M059J (cell line): ENCODE measurements at regions not wholly inside any gene's neighbourhood (a gene's known extent, or its start where the extent isn't known, plus 50 kb on each side); places are given as distances from the start of the nearest gene placed in this dataset.
"Not testable (repeated sequence)": the region's sequence is repeated elsewhere in the genome, so short reads cannot be mapped to it uniquely, and the experiment has no call there.

Experiments
- DNase-seq: peaks from one replicate; pipeline ENCODE4 v3.0.0-alpha.2; 2012; ENCODE audit warnings: low read depth

DNA sequence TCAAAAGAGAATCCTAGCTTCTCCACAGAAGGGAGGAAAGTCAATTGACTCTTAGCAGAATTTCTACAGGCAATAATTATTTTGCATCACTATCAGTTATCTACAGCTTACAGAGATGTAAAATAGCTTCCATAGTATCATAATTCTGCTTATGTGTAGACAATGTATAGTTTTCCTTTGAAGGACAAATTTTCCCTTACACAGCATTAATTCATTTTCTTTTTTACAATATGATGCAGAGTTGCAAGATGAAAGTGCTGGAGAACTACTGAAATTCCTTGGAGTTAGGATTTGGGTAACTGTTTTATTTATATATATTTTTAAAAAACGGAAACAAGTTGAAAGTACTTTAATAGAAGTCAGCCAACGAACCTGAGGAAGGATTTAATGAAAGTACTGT is 111.0 kb upstream of the CPHXL start:
- DNase-seq, result no peak

DNA sequence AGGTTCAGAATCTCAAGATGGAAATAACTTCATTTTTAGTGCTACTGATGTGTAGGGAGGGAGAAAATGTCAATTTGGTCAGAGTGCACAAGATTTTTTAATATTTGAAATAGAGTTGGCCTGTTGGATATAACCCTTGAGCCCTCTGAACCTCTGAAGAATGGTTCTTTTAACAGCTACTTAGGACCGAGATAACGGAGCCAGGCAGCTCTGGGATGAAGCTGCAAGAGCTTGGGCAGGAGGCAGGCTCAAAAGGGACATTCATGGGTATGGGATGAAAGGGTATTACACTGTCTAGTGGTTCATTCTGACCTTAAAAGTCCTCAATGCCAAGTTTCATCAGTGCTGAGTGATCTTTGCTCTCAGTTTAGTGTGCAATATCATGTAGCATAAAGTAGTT is 111.4 kb upstream of the CPHXL start:
- DNase-seq, result no peak

DNA sequence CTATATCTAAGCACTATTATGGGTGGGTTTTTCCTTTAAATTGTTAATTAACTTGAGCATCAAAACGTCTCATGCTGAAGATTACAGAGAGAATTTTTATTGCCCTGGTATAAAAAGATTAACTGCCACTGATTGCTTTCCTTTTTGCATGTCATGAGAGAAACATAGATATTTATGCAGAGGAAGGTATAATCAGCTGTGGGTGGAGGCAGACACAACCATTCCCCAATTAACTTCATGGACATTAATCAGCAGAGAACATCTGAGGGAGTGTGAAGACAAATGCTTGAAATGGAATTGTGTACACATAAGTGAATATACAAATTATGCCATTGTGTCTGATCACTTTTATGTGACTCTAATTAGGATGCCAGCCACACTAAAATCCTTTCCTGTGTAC is 115.2 kb upstream of the CPHXL start:
- DNase-seq, result no peak

DNA sequence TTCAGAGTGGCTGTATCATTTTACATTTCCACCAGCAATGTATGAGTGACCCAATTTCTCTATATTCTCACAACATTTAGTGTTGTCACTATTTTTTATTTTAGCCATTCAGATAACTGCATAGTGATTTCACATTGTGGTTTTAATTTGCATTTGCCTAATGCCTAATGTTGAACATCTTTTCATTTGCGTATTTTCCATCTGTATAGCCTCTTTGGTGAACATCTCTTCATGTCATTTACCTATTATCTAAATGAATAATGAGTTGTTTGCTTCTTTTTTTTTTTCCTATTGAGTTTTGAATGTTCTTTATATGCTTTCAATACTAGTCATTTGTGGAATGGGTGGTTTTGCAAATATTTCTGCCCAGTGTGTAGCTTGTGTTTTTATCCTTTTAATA is 120.9 kb upstream of the CPHXL start:
- DNase-seq, result no peak

DNA sequence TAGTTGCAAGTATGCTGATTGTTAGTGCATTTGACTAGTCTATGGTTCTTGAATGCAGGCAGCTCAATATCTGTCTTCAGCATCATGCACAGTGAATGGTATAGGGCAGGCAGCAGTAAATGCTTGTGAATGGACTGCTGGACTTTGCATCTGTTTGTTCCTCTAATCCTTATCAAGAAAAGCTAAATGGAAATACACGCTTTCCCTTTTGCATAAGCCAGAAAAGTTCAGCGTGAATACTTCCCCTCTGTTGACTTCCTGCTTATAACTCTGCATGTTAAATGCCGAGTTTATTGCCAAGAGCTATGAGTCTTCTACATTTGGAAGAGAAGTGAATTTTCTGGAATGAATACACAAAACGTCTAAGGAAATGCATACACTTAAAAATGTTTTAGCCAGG is 127.9 kb upstream of the CPHXL start:
- DNase-seq, result no peak

DNA sequence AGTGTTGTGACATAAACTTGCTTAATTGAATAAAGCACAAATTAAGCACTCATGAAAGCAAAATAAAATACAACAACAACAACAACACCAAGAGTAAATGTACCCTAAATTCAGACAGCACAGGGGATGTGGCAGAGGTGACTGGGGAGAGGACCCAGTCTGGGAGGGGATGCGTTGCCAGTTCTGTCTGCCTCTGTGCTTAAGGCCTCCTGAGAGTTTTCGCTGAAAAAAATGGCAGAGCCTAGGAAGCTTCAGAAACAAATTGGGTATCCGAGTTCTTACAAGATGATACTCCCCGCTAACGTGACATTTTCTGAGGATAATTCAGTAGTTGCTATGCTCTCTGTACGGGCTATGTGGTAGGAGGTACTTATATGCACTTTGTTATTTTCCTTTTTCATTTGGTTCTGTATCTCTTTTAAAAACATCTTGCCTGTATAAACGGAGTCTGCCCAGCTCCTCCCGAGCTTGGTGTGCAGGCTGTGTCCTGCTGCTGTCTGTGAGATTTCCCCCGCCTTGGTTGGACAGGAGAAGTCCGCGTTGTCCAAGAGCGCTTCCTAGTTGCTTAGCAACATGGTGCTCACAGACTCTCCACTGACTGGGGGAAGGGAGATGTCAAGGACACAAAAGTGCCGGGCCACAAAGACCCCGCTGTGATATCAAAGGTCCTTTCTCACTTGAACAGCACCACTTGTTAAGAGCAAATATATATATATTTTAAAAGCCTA is 134.2 kb upstream of the CPHXL start:
- DNase-seq, result no peak

DNA sequence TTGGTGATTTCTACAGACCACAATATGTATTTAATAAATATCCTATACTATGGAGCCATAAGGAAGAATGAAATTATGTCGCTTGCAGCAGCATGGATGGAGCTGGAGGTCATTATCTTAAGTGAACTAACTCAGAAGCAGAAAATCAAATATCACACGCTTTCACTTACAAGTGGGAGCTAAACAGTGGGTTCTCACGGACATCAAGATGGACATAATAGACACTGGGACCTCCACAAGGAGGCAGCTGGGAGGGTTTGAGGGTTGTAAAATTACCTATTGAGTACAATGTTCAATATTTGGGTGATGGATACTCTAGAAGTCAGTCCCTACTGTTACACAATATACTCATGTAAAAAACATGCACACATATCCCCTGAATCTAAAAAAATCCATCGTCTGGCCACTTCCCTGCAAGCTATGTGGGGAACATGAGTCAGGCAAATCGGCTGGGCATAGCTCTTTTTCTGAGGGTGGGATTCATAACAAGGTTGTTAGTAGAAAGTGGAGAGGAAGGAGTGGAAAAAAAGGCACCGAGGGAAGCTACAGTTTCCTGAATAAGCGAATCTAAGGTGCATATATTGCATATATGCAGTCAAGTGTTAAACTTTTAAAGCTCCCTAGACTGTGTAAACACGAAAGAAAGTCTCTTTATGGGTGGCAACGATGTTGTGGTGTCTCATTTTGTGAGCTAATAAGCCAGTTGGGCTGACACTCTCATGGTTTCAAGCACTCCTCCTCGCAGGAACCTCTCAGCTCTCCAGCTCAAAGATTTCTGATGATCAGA is 135.2 kb upstream of the CPHXL start:
- no peak for DNase-seq

DNA sequence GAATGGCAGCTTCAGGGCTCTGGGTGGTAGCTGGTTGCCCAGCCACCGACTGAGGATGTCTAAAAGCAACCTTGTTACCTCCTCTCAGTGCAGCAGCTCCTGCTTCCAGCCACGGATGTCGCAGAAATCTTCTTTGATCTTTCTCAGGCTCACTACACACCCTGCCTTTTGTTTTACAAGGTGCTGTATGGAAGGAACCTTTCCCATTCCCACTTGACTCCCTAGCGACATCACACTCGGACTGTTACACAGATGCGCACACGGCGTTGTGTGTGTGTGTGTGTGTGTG is 135.8 kb upstream of the CPHXL start:
- DNase-seq, result no peak

DNA sequence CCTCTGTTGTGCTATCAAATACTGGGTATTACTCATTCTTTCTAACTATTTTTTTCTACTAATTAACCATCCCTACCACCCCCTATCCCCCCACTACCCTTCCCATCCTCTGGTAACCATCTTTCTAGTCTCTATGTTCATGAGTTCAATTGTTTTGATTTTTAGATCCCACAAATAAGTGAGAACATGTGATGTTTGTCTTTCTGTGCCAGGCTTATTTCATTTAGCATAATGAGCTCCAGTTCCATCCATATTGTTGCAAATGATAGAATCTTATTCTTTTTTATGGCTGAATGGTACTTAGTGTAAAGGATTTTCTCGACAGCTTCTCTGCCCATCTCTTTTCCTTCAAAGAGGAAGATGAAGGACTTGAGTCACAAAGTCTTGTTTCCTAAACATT is 138.0 kb upstream of the CPHXL start:
- DNase-seq, result no peak

DNA sequence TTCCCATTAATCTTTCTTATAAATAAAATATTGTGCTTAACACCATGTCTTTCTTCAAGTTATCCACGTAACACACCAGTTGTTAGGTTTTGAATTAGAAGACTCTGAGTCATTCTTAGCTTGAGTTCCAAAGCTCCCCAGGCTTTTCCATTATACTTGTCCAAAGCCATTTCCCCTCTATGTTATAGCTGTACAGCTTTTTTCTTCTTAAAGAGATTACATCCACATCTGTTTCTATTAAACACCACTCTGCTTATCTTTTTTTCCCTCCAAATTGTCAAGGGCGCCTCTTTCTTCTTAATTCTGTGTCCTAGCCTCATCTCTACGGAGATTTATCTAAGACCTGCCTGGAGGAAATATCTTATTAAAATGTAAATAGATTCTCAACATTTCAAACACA is 139.4 kb upstream of the CPHXL start:
- no peak for DNase-seq

DNA sequence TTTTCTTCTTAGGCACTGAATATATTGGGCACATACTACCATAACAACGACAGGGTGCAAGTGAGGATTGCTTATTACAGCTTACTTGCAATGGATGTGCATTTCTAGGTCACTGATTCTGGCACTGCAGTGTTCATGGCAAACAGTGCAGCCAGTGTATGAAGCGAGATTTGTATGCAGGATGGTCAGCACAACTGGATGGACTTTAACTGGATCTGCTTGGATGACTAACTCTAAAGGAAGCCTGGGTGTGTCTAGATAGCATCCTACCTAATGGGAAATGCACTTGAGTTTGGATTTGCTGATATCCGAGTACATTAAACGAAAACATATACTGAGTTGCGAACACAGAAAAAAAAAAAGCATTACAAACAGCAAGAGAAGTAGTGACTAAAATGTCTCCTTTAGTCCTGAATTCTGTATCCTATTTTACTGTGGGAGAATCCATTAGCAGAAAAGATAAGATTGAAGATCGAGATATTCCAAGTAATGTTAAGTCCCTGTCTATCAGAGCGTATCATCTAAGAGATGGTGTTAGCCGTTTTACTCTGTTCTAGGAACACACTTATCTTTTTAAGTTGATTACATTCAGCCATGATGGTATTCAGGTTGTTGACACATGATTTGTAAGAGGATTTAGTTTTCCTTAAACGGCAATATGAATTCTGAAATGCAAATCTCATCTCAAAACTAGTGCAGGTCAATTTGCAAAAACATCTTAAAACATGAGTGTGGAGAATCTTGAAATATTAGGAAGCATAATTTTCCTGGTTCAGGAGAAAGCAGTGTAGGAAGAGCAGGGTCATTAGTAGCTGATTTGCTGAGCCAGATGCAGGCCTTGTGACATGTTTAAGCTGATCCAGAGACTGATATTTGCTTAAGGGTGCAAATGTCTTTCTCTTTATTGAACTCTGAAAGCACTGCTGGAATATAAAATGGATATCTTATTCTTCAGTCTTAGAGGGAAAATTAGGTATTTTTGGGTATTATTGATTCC is 142.6 kb upstream of the CPHXL start:
- no peak for DNase-seq

DNA sequence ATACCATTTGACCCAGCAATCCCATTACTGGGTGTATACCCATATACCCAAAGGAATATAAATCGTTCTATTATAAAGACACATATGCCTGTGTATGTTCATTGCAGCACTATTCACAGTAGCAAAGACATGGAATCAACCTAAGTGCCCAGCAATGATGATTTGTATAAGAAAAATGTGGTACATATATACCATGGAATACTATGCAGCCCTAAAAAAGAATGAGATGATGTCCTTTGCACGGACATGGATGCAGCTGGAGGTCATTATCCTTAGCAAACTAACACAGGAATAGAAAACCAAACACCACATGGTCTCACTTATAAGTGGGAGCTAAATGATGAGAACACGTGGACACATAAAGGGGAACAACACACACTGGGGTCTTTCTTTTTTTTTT is 155.0 kb upstream of the CPHXL start:
- not testable (repeated sequence) for DNase-seq

DNA sequence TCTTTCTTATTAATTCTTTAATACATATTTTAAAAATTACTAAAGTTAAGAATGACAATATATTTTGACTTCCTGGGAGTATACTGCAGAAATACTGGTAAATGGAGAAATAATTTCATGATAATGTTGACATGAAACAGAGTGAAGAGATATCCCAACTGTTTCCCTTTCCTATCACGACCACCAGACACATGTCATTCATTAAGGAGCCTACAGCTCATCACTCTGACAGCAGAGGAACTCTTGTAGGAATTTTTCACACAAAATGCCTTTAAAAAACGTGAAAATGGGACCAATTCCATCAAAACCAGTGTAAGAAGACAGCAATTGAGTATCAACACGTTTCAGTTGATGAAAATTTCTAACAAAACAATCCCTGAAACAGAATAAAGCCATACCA is 172.9 kb upstream of the CPHXL start:
- no peak for DNase-seq

DNA sequence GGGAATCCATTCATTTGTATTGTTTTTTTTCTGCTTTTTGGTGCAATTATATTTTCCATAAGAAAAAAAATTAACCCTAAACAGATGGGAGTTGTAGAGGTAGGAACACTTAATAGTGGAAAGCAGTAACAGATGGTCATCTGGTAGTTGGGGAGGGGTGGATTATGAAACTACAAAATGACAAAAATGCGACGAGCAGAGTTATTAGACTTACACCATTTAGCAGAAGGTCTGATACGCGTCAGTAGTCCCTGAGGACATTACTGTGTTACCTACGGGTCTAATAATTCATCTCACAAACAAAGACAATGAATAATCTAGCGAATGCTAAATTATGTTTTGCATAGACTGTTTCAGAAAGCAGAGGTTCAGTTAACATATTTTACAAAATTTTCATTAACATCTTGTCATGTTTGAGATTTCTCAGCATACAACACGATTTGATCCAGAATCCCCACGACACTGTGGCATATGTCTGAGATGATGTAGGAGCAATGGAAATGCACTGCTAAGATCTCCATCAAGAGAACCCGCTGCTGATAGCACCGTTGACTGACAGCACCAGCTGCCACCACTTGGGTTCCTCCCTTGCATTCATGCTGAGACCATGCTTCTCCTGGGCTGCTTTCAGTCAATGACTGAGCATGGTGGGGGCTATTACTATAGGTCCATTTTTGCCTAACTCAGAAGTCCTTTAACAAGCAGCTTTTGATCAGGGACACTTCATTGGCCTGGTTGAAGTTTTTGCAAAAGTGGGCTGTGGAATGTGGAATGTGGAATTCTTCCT is 182.2 kb upstream of the CPHXL start:
- DNase-seq, result no peak

DNA sequence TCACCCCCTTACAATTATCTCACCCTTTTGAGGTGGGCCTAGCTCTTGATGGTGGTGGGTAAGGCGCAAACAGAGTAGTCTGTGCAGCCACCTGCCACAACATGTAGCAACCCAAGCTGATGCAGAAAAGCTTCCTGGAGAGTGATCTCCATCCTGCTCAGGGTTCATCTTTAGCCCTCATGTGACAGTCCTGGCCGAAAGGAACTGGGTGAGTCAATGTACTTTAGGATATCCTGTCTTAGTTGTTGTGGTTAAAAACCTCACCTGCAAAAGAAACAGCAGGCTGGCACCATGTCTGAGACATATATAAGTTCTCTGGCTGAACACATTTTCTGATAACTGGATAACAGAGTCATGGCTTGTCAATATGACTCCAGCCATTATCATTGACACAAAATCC is 183.5 kb upstream of the CPHXL start:
- no peak for DNase-seq

DNA sequence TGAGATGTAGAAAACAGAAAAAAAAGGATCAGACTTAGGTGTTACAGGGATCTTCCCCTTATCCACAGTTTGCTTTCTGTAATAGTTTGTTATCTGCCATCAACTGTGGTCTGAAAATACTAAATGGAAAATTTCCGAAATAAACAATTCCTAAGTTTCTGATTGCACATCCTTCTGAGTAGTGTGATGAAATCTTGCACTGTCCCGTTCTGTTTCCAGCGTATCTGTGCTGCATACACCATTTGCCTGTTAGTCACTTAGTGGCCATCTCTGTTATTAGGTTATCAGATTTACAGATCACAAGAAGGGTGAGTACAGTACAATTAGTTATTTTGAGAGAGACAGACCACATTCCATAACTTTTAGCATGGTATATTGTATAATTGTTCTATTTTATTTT is 185.6 kb upstream of the CPHXL start:
- no peak for DNase-seq

DNA sequence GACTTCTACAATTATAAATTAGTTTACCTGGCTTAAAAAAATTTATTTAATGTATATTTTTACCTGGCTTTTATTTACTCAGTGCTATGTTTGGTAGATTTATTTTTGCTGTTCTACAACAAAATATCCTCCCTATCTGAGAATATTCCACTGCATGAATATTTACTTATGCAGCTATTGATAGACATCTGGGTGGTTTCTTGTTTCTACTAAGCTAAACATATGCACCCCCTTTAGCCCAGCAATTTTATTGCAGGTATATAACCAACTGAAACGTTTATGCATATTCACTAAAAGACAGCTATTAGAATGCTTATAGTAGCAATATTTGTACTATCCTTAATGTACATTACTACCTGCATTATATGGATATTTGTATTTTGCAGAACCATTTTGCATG is 187.7 kb upstream of the CPHXL start:
- DNase-seq, result no peak

DNA sequence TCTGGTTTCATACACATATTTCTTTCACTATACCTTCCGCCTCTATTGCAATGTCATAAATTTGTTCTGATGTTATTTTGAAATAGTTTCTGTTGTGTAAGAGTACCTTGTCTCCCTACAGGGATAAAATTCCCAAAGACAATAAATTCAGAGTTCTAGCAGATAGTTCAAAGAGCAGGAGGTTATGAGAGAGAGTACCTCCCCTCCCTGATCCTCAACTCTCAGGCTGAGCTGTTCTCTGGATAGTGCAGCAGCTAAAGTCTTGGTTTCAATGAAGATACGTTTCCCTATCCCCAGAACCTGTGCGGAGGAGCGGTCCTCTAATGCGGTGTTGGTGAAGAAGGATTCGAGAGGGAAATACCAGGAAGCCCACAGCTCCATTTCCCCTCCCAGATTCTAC is 190.2 kb upstream of the CPHXL start:
- no peak for DNase-seq

DNA sequence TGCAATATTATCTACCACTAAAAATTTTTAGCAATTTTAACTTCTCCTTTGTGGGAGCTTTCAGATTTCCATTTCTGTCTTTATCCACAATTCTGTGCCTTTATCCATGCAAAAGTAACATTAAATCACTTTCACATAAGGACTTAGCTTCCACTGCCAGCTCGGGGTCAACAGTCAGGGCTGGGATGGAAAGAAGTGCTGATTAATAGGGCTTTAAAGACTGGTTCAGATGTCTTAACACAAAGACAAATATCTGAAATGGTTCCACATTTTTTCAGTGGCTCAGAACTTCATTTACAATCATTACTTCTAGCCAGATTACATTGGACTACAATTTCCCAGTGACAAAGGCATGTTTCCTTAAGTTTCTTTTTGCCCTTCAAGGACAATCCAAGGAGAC is 191.8 kb upstream of the CPHXL start:
- no peak for DNase-seq

DNA sequence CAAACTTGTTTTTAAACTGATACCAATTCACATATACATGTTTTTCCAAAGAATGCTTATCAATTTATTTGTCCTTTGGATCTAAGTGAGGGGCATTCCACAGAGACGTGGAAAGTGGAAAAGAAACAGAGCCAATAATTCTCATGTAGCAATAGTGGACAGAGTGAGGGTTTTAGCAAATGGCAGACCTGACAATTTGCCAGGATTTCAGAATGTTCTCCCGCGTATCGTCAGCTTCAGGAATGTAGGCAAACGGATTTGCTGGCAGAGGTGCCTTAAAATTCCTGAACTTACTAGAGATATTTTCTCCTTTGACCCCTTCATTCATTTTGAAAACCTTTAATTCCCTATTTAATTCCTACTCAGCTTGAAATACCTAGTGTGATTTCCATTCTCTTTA is 193.4 kb upstream of the CPHXL start:
- DNase-seq, result no peak

DNA sequence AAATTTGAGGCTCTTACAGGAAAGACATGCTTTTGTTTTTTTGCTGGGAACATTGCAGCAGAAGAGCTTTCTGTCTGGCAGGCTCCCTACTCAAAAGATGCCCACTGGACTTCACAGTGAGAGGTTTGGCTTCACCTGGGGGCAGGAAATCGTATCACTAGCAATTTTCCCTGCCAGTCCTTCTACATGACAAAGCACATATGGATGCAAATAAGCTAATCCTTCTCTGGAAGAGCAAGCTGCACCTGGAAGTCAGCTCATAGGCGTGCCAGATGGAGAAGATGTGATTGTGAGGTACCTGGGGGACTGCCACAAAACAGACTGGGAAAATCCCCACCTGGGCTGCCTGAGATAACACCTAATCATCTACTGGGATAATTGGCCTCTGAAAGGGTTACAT is 195.0 kb upstream of the CPHXL start:
- DNase-seq, result no peak

DNA sequence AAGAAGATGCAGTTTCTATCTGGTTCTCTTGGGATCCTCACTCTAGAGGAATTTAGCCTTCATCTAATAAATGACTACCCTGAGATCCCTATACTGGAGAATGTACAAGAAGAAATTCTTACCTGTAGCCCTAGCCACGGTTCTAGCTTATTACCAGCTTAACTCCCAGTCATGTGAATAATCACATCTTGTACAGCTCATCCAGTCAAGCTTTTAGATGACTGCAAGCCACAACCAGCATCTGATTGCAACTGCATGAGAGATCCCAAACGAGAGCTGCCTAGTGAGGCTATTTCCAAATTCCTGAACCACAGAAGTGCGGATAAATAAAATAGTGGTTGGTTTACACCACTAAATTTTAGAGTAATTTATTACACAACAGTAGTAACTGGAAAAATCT is 196.0 kb upstream of the CPHXL start:
- no peak for DNase-seq
